Fibroblast of villous mesenchyme (primary cell): ENCODE measurements at regions not wholly inside any gene's neighbourhood (a gene's known extent, or its start where the extent isn't known, plus 50 kb on each side); places are given as distances from the start of the nearest gene placed in this dataset.
"Not testable (repeated sequence)": the region's sequence is repeated elsewhere in the genome, so short reads cannot be mapped to it uniquely, and the experiment has no call there.

Experiments used
- DNase-seq: peaks from one replicate; pipeline ENCODE4 v3.0.0-alpha.2; 2010; ENCODE audit warnings: low read depth
- H3K4me3 ChIP-seq: 2 replicates; pipeline ENCODE4 v1.5.1; 2011; ENCODE audit warnings: low read depth, mild to moderate bottlenecking, low read length
- CTCF ChIP-seq: IDR thresholded peaks from 2 replicates; pipeline ENCODE4 v1.5.1; 2012; ENCODE audit warnings: low read depth, mild to moderate bottlenecking, low read length; ENCODE audit not compliant: insufficient read depth

- H3K4me3 ChIP-seq: no peak overlapping the region
- DNase-seq: no peak
- no peak for TF ChIP-seq CTCF
Measured at GRCh38 chr2:207437524-207438143, 92.1 kb upstream of the CREB1 start.

GRCh38 chr2:207438414-207439126, 91.2 kb upstream of the CREB1 start:
- no peak for DNase-seq
- no peak for TF ChIP-seq CTCF
- no peak overlapping the region for H3K4me3 ChIP-seq

GRCh38 chr2:207439881-207440280, 89.9 kb upstream of the CREB1 start:
- not testable (repeated sequence) for DNase-seq, H3K4me3 ChIP-seq

- no peak for TF ChIP-seq CTCF
- H3K4me3 ChIP-seq: no peak overlapping the region
- no peak for DNase-seq
Measured at GRCh38 chr2:207444756-207445155, 85.0 kb upstream of the CREB1 start.

- DNase-seq: no peak
- H3K4me3 ChIP-seq: no peak overlapping the region
- no peak for TF ChIP-seq CTCF
Measured at GRCh38 chr2:207446653-207447052, 83.1 kb upstream of the CREB1 start.

GRCh38 chr2:207448006-207448405, 81.8 kb upstream of the CREB1 start:
- peak; percentile 31 for DNase-seq
- no peak for TF ChIP-seq CTCF

GRCh38 chr2:207449642-207450165, 80.1 kb upstream of the CREB1 start:
- H3K4me3 ChIP-seq: no peak overlapping the region
- DNase-seq: no peak
- TF ChIP-seq CTCF: no peak

More at GRCh38 chr2:207448006-207448405, 81.8 kb upstream of the CREB1 start:
- H3K4me3 ChIP-seq: no peak overlapping the region
